HG02588 (cell line): ENCODE measurements at regions not wholly inside any gene's neighbourhood (a gene's known extent, or its start where the extent isn't known, plus 50 kb on each side); places are given as distances from the start of the nearest gene placed in this dataset.
A peak's percentile ranks its signal among the peaks of the same experiment; 100 is the strongest.

Source experiments
- ATAC-seq: cut with Tn5 transposase; IDR thresholded peaks from one replicate; pipeline ENCODE4 v1.9.1; 2021; ENCODE audit warnings: mild to moderate bottlenecking, moderate library complexity; ENCODE audit not compliant: unreplicated experiment

- ATAC-seq, result no peak
These were observed 1551.6 kb downstream of the MRPL39 start for GRCh38 chr21:24055696-24056095.

GRCh38 chr21:24050231-24050630, 1557.0 kb downstream of the MRPL39 start:
- ATAC-seq, result no peak

- no peak for ATAC-seq
These were observed 1560.3 kb downstream of the MRPL39 start for GRCh38 chr21:24046829-24047443.

GRCh38 chr21:24045775-24046215, 1561.5 kb downstream of the MRPL39 start:
- ATAC-seq, result no peak

GRCh38 chr21:24045373-24045772, 1561.9 kb downstream of the MRPL39 start:
- no peak for ATAC-seq

GRCh38 chr21:24042687-24043086, 1564.6 kb downstream of the MRPL39 start:
- ATAC-seq, result no peak

- ATAC-seq, result no peak
These were observed 1574.5 kb downstream of the MRPL39 start for GRCh38 chr21:24032709-24033232.

GRCh38 chr21:24027396-24027795, 1579.9 kb downstream of the MRPL39 start:
- ATAC-seq, result no peak

- ATAC-seq, result no peak
These were observed 1582.2 kb downstream of the MRPL39 start for GRCh38 chr21:24025101-24025500.

- no peak for ATAC-seq
These were observed 1583.3 kb downstream of the MRPL39 start for GRCh38 chr21:24023936-24024335.

- ATAC-seq, result no peak
These were observed 1583.9 kb downstream of the MRPL39 start for GRCh38 chr21:24023402-24023801.

GRCh38 chr21:24014381-24014780, 1592.9 kb downstream of the MRPL39 start:
- ATAC-seq, result no peak

GRCh38 chr21:24011087-24011486, 1596.2 kb downstream of the MRPL39 start:
- no peak for ATAC-seq

GRCh38 chr21:24007592-24007991, 1599.7 kb downstream of the MRPL39 start:
- ATAC-seq, result no peak

GRCh38 chr21:23986987-23987386, 1620.3 kb downstream of the MRPL39 start:
- ATAC-seq, result no peak

- ATAC-seq, result no peak
These were observed 1621.1 kb downstream of the MRPL39 start for GRCh38 chr21:23986214-23986613.

GRCh38 chr21:23982546-23982945, 1624.7 kb downstream of the MRPL39 start:
- ATAC-seq, result no peak

GRCh38 chr21:23977971-23978370, 1629.3 kb downstream of the MRPL39 start:
- ATAC-seq, result no peak

- ATAC-seq, result peak; percentile 95
These were observed 1638.3 kb downstream of the MRPL39 start for GRCh38 chr21:23968722-23969647.

GRCh38 chr21:23968008-23968407, 1639.3 kb downstream of the MRPL39 start:
- ATAC-seq, result no peak

GRCh38 chr21:23963454-23963853, 1643.8 kb downstream of the MRPL39 start:
- no peak for ATAC-seq

GRCh38 chr21:23960769-23961168, 1646.5 kb downstream of the MRPL39 start:
- no peak for ATAC-seq
